ENCODE measurements at regions not wholly inside any gene's neighbourhood (a gene's known extent, or its start where the extent isn't known, plus 50 kb on each side); places are given as distances from the start of the nearest gene placed in this dataset.

DNA sequence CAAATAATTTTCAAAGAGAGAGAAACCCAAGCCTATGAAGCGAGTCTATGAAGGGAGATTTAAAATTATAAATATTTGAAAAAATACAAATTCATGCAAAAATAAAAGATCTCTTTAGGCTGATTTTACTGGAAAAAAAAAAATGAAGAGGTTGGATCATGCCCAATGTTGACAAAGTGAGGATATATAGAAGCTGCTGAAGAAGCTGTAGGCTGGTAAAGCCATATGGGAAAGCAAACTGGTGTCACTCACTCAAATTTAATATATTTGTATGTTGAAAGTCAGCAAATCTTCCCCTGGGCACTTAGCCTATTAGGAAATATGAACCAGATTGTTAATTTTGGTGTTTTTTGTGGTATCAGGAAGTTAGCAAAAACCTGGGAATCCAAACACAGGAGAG, 61.8 kb upstream of the BCHE start:
- no peak overlapping the region for H2AFZ ChIP-seq (replicated peaks; ENCODE audit: low read length, poor library complexity)
- no peak overlapping the region for H2BK15ac ChIP-seq (ENCODE audit: low read depth, low read length)
- TF ChIP-seq RFX5 (IDR thresholded peaks at IDR 0.05; ENCODE audit: low read depth, low read length): no peak
- TF ChIP-seq MAZ (IDR thresholded peaks at IDR 0.05; ENCODE audit: borderline replicate concordance, low read depth, low read length): no peak
- TF ChIP-seq, protein P1, sequence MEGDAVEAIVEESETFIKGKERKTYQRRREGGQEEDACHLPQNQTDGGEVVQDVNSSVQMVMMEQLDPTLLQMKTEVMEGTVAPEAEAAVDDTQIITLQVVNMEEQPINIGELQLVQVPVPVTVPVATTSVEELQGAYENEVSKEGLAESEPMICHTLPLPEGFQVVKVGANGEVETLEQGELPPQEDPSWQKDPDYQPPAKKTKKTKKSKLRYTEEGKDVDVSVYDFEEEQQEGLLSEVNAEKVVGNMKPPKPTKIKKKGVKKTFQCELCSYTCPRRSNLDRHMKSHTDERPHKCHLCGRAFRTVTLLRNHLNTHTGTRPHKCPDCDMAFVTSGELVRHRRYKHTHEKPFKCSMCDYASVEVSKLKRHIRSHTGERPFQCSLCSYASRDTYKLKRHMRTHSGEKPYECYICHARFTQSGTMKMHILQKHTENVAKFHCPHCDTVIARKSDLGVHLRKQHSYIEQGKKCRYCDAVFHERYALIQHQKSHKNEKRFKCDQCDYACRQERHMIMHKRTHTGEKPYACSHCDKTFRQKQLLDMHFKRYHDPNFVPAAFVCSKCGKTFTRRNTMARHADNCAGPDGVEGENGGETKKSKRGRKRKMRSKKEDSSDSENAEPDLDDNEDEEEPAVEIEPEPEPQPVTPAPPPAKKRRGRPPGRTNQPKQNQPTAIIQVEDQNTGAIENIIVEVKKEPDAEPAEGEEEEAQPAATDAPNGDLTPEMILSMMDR (conservative IDR thresholded peaks at IDR 0.05; ENCODE audit: low read depth, low read length): no peak
- no peak for TF ChIP-seq NFE2L2 (IDR thresholded peaks at IDR 0.05; ENCODE audit: low read depth, low read length)
- no peak for TF ChIP-seq CHD1 (IDR thresholded peaks at IDR 0.05; ENCODE audit: low read depth, low read length)
- TF ChIP-seq RCOR1 (IDR thresholded peaks at IDR 0.05; ENCODE audit: insufficient replicate concordance, low read length): no peak
- TF ChIP-seq CEBPB (IDR thresholded peaks at IDR 0.05; ENCODE audit: low read depth, low read length): no peak
- no peak for TF ChIP-seq POLR2A (IDR thresholded peaks at IDR 0.05; ENCODE audit: low read depth, low read length)
- TF ChIP-seq BHLHE40 (IDR thresholded peaks at IDR 0.05; ENCODE audit: low read depth, low read length): no peak
- TF ChIP-seq, protein P2, sequence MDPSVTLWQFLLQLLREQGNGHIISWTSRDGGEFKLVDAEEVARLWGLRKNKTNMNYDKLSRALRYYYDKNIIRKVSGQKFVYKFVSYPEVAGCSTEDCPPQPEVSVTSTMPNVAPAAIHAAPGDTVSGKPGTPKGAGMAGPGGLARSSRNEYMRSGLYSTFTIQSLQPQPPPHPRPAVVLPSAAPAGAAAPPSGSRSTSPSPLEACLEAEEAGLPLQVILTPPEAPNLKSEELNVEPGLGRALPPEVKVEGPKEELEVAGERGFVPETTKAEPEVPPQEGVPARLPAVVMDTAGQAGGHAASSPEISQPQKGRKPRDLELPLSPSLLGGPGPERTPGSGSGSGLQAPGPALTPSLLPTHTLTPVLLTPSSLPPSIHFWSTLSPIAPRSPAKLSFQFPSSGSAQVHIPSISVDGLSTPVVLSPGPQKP (IDR thresholded peaks at IDR 0.05; ENCODE audit: borderline replicate concordance, low read depth, low read length): no peak
- no peak for ATAC-seq (ENCODE audit: low read depth)
- in situ Hi-C loops (cut with MboI; ENCODE audit: low sequenced_read_pairs): no loop called here
- no peak overlapping the region for H3K9ac ChIP-seq (ENCODE audit: low read depth, low read length)
- peaks cover 5% of the 10 kb centered on the region for H3K9me3 ChIP-seq (ENCODE audit: control insufficient read depth, insufficient read depth, low read length)
- H4K8ac ChIP-seq (ENCODE audit: low read depth in 2 of 2, low read length in 2 of 2): no peak overlapping the region
- WGBS, 2 experiments (ENCODE audit: extremely low coverage in 2 of 2, insufficient read length in 1 of 2): no CpG with 5 or more reads among the region's 1 CpG
- ChIA-PET CTCF (interaction anchor here (0.6 kb wide), 1 partner anchor 11 kb away, joined by 4 read pairs; no protein-coding TSS in a partner anchor), POLR2A (ENCODE audit: unreplicated experiment) (no interaction called here)
- no peak overlapping the region for H3K27ac ChIP-seq (ENCODE audit: insufficient read depth, low read length)
- H3K4me2 ChIP-seq (ENCODE audit: low read depth, low read length): no peak overlapping the region
- no peak overlapping the region for H4K91ac ChIP-seq (ENCODE audit: insufficient read depth, low read depth, low read length)
- BruUV-seq (replicated peaks): no TSS peak
- H4K5ac ChIP-seq (ENCODE audit: low read depth, low read length): no peak overlapping the region
- no peaks in the 10 kb centered on the region for H3K9me1 ChIP-seq (ENCODE audit: insufficient read depth, low read length)
- no peaks in the 10 kb centered on the region for H3K27me3 ChIP-seq (ENCODE audit: control insufficient read depth, insufficient read depth, low read length)
- no peaks in the 10 kb centered on the region for H3K79me1 ChIP-seq (ENCODE audit: low read depth in 1 of 2, low read length in 2 of 2)
- H3K23ac ChIP-seq (ENCODE audit: low read depth, low read length): no peak overlapping the region
- H4K20me1 ChIP-seq (ENCODE audit: insufficient read depth, low read length): no peaks in the 10 kb centered on the region
- H3K4me3 ChIP-seq (ENCODE audit: insufficient read depth, low read depth, low read length): no peak overlapping the region
- dilution Hi-C loops (cut with HindIII; ENCODE audit: low sequenced_read_pairs, unreplicated experiment): no loop called here
- no peak overlapping the region for H3K56ac ChIP-seq (ENCODE audit: extremely low read depth, insufficient read depth, low read length)
- no peak overlapping the region for H2BK20ac ChIP-seq (ENCODE audit: low read depth, low read length)
- H2AK5ac ChIP-seq (ENCODE audit: low read depth, low read length): no peak overlapping the region
- DNase-seq: no peak
- intact Hi-C loops (cut with micrococcal nuclease): no loop called here
- H3K18ac ChIP-seq (ENCODE audit: low read depth, low read length): no peak overlapping the region
- H3K36me3 ChIP-seq (ENCODE audit: control insufficient read depth, insufficient read depth, low read length): no peaks in the 10 kb centered on the region
- no peak overlapping the region for H2AK9ac ChIP-seq (replicated peaks; ENCODE audit: low read depth, low read length, poor library complexity)
- H2BK120ac ChIP-seq (ENCODE audit: low read depth, low read length): no peak overlapping the region
- H2BK5ac ChIP-seq (ENCODE audit: low read depth, low read length, poor library complexity, severe bottlenecking): no peak overlapping the region
- no peak overlapping the region for H3K14ac ChIP-seq (replicated peaks; ENCODE audit: low read depth, low read length)
- no peaks in the 10 kb centered on the region for H3K4me1 ChIP-seq (ENCODE audit: control insufficient read depth, insufficient read depth, low read length)
- no peak overlapping the region for H3K4ac ChIP-seq (ENCODE audit: low read depth, low read length)

All from IMR-90 (cell line).